Muscle layer of duodenum (tissue), 2 donors: ENCODE measurements at regions not wholly inside any gene's neighbourhood (a gene's known extent, or its start where the extent isn't known, plus 50 kb on each side); places are given as distances from the start of the nearest gene placed in this dataset.
"Not testable (repeated sequence)": the region's sequence is repeated elsewhere in the genome, so short reads cannot be mapped to it uniquely, and the experiment has no call there.

Source experiments
- H3K27ac ChIP-seq: one replicate; pipeline ENCODE4 v1.7.0; 2013; ENCODE audit warnings: mild to moderate bottlenecking, low read length
- H3K27me3 ChIP-seq: one replicate; pipeline ENCODE4 v1.7.0; 2013; ENCODE audit warnings: low read depth, mild to moderate bottlenecking, control low read depth, low read length
- H3K36me3 ChIP-seq, 2 donors: one replicate each; pipeline ENCODE4 v1.7.0; 2013; ENCODE audit warnings: low read length in 2 of 2, control low read depth in 1 of 2, mild to moderate bottlenecking in 1 of 2; ENCODE audit not compliant: insufficient read depth in 2 of 2, control insufficient read depth in 1 of 2
- H3K4me1 ChIP-seq, 2 donors: one replicate each; pipeline ENCODE4 v1.7.0; 2013; ENCODE audit warnings: low read length in 2 of 2, mild to moderate bottlenecking in 2 of 2, control low read depth in 1 of 2, moderate library complexity in 1 of 2; ENCODE audit not compliant: insufficient read depth in 2 of 2, control insufficient read depth in 1 of 2
- H3K4me3 ChIP-seq, 2 donors: one replicate each; pipeline ENCODE4 v1.7.0; 2013; ENCODE audit warnings: low read length in 2 of 2, low read depth in 1 of 2, mild to moderate bottlenecking in 1 of 2
- H3K9me3 ChIP-seq, 2 donors: one replicate each; pipeline ENCODE4 v1.7.0; 2013; ENCODE audit warnings: low read length in 2 of 2, control low read depth in 1 of 2, mild to moderate bottlenecking in 1 of 2; ENCODE audit not compliant: control insufficient read depth in 1 of 2
- donor health status: healthy.

GRCh38 chr2:14891546-14891945 is 259.0 kb downstream of the LRATD1 start:
- H3K4me1 ChIP-seq, result no peaks in the 10 kb centered on the region
- H3K36me3 ChIP-seq, result no peaks in the 10 kb centered on the region
- no peaks in the 10 kb centered on the region for H3K27me3 ChIP-seq
- no peaks in the 10 kb centered on the region for H3K9me3 ChIP-seq
- H3K27ac ChIP-seq, result no peak overlapping the region
- H3K4me3 ChIP-seq, result no peak overlapping the region

DNA sequence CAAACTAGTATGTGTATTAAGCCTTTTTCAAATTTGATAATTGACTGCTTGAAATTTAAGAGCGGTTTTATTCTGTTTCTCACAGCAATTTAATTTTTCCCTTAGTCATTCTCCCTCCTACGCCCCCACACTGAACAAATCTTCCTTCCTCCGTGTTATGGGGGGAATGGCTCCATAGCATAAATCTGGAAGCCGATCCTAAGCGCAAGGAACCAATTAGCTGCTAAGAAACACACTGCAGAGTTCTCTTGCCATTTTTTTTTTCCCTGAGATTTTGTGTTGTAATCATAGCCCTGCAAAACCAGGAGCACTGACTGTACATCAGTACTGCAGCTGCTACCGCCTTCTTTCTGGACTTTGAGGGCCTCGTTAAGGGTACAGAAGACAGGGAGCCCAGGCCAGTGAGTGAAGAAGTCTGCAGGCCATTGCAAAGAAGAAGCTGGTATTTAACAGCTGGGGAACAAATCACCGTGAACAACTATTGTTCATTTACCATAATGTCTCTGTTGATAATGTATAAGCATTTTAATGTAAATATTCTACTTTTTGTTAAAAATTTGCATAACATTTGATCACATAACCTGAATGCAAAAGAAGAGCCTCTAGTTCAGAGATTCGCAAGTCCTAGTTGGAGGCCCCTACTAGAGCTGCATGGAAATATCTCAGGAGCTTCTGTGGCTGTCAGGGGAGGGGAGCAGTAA is 264.0 kb downstream of the LRATD1 start:
- Histone ChIP-seq H3K4me3 (no peak overlapping the region), H3K27ac (no peak overlapping the region), H3K36me3 (no peaks in the 10 kb centered on the region), H3K4me1 (no peaks in the 10 kb centered on the region), H3K27me3 (no peaks in the 10 kb centered on the region), H3K9me3 (no peaks in the 10 kb centered on the region)

- Histone ChIP-seq H3K27ac (no peak overlapping the region), H3K4me1 (no peaks in the 10 kb centered on the region), H3K4me3 (no peak overlapping the region)
These were observed 267.3 kb downstream of the LRATD1 start for GRCh38 chr2:14899621-14900414.

GRCh38 chr2:14901737-14902136 is 269.2 kb downstream of the LRATD1 start:
- Histone ChIP-seq H3K27ac (no peak overlapping the region), H3K4me1 (no peaks in the 10 kb centered on the region), H3K9me3 (no peaks in the 10 kb centered on the region), H3K4me3 (no peak overlapping the region), H3K36me3 (no peaks in the 10 kb centered on the region), H3K27me3 (no peaks in the 10 kb centered on the region)

More at GRCh38 chr2:14899621-14900414, 267.3 kb downstream of the LRATD1 start:
- H3K9me3 ChIP-seq, result no peaks in the 10 kb centered on the region
- H3K27me3 ChIP-seq, result no peaks in the 10 kb centered on the region
- H3K36me3 ChIP-seq, result no peaks in the 10 kb centered on the region

DNA sequence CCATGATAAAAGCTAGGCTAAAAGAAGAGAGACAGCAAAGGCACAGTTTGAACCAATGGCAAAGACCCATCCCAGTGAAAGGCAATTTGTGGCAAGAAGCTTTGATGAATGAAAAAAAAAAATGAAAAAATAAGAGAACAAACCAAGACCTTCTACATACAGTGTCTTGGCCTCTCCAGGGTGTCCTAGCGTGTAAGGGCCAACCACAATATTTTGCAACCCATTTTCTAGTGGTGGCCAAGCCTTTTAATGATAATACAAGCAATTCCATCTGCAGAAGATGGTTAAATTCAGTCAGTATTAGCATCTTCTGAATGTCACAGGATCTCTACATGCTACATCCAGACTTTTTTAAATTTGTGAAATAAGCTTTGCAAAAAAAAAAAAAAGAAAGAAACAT is 270.4 kb downstream of the LRATD1 start:
- Histone ChIP-seq H3K4me3 (no peak overlapping the region), H3K4me1 (no peaks in the 10 kb centered on the region), H3K27me3 (no peaks in the 10 kb centered on the region), H3K36me3 (no peaks in the 10 kb centered on the region), H3K9me3 (no peaks in the 10 kb centered on the region), H3K27ac (no peak overlapping the region)

GRCh38 chr2:14903709-14904374 is 271.3 kb downstream of the LRATD1 start:
- Histone ChIP-seq H3K27ac (no peak overlapping the region), H3K27me3 (no peaks in the 10 kb centered on the region), H3K4me1 (no peaks in the 10 kb centered on the region), H3K36me3 (no peaks in the 10 kb centered on the region), H3K4me3 (no peak overlapping the region), H3K9me3 (no peaks in the 10 kb centered on the region)

GRCh38 chr2:14904378-14904777 is 271.9 kb downstream of the LRATD1 start:
- not testable (repeated sequence) for H3K4me1 ChIP-seq, H3K36me3 ChIP-seq, H3K27ac ChIP-seq, H3K27me3 ChIP-seq, H3K4me3 ChIP-seq, H3K9me3 ChIP-seq

- H3K27ac ChIP-seq, result no peak overlapping the region
- H3K36me3 ChIP-seq, result no peaks in the 10 kb centered on the region
- no peaks in the 10 kb centered on the region for H3K4me1 ChIP-seq
- no peak overlapping the region for H3K4me3 ChIP-seq
- no peaks in the 10 kb centered on the region for H3K9me3 ChIP-seq
- no peaks in the 10 kb centered on the region for H3K27me3 ChIP-seq
These were observed 273.1 kb downstream of the LRATD1 start for GRCh38 chr2:14905571-14905970.

- Histone ChIP-seq H3K27ac (no peak overlapping the region), H3K36me3 (no peaks in the 10 kb centered on the region), H3K27me3 (no peaks in the 10 kb centered on the region), H3K4me3 (no peak overlapping the region), H3K9me3 (no peaks in the 10 kb centered on the region), H3K4me1 (no peaks in the 10 kb centered on the region)
These were observed 274.6 kb downstream of the LRATD1 start for GRCh38 chr2:14907014-14907612.

DNA sequence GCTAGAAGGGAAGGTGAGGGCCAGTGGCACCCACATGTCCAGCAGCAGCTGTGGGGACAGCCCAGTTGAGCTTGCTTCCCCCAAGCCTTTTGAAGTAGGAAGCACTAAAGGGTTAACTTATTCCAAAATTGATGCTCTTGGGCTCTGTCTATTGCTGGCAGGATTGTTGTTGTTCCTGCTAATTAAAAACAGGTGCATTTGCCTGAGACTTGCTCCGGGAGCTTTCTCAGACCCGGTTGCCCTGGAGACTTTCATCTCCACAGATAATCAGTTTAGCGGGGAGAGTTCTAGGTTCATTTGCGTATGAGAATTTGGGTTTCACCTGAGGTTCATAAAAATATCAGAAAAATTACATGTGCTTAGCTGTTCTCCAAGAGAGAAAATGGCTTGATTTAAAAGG is 277.3 kb downstream of the LRATD1 start:
- Histone ChIP-seq H3K9me3 (no peaks in the 10 kb centered on the region), H3K27ac (no peak overlapping the region), H3K36me3 (no peaks in the 10 kb centered on the region), H3K4me3 (no peak overlapping the region), H3K4me1 (no peaks in the 10 kb centered on the region), H3K27me3 (no peaks in the 10 kb centered on the region)

- Histone ChIP-seq H3K9me3 (no peaks in the 10 kb centered on the region), H3K36me3 (no peaks in the 10 kb centered on the region), H3K27ac (no peak overlapping the region), H3K4me1 (no peaks in the 10 kb centered on the region), H3K27me3 (no peaks in the 10 kb centered on the region), H3K4me3 (no peak overlapping the region)
These were observed 278.1 kb downstream of the LRATD1 start for GRCh38 chr2:14910654-14911053.
